Fibroblast of skin of abdomen (primary cell): ENCODE measurements at regions not wholly inside any gene's neighbourhood (a gene's known extent, or its start where the extent isn't known, plus 50 kb on each side); places are given as distances from the start of the nearest gene placed in this dataset.
"Not testable (repeated sequence)": the region's sequence is repeated elsewhere in the genome, so short reads cannot be mapped to it uniquely, and the experiment has no call there.

Experiments
- DNase-seq: peaks from one replicate; pipeline ENCODE4 v3.0.0-alpha.2; 2013

DNA sequence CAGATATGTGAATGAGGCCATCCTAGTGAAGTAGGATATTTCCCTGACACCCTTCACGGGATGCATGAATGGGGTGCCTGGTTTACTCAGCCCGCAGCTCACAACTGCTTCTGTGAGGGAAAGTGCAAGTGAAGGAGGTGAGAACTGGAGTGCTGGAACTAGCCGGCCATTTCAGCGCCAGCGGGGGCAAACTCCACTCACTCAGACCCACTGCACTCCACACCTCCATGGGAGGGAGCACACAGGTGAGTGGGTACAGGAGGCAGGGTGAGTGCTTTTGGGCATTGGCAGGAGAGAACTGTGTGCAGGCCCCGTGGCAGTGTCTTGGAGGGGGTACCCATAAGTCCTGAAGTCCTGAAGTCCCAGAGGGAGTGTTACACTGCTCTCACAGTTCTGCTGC is 1008.4 kb downstream of the SLC6A15 start:
- DNase-seq: no peak

DNA sequence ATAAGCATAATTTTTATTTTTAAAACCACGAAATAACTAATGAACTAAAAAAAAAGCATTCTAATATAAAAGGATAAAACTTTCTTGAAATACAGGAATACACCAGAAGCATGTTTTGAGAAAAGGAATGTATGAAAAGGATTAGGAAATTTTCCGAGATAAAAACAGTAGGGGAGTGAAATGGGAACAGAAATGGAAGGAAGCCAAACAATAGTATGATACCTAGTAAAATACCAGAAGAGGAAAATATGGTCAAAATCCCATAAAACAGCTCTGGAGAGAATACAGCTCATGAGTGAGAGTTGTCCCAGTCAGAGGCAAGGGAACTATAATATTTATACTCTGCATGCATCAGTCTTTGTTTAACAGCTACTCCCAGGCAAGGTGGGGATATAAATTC is 1016.2 kb downstream of the SLC6A15 start:
- DNase-seq: no peak

DNA sequence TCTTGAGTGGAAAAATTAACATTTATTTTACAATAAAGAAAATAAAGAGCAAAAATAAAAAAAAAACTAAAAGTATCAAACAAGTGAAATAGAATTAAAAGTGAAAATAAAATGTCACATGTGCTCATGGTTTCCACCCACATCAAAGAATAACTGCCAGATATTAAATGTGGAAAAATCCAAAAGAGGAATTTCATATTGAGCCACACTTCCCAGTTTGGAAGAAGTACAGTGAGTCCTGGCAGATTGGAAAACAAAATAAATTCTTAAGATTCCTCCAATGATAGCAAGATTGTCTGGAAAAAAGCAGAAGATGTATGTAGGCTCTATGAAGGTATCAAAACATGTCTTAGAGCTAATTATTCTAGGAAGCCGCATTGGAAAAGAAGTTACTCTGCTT is 1019.5 kb downstream of the SLC6A15 start:
- no peak for DNase-seq

DNA sequence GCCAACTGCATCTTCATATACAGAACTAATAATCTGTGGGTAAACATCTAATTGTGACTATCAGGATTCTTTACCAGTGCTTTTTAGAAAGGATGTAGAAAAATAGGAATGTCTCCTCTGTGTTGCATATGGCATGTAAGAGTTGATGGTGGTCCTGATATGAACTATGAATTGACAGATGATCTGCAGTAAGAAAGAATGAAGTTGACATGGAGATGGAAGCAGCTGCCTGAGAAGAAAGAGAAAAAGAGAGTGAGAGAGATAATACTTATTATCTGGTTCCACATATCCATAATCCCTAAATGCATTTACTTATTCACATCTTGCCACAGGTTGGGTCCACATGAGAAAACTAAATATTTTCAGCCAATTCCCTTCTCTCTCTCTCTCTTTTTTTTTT is 1022.9 kb downstream of the SLC6A15 start:
- DNase-seq: no peak

DNA sequence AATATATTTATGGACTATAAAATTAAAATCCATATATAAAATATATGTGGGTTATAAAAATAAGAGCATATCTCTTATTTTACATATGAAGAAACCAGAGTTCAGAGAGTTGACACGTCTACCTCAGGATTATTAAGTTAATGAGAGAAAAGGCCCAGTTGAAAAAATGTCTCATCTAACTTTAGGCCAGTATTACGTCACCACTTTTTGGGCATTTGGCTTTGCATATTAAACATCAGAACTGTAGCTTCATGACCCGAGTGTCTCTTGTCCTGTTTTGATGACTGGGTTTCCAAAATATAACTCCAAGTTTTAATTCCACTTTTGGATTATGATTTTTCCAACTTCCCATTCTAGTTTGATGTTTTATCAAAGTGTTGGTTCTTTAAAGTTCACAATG is 1026.1 kb downstream of the SLC6A15 start:
- no peak for DNase-seq

DNA sequence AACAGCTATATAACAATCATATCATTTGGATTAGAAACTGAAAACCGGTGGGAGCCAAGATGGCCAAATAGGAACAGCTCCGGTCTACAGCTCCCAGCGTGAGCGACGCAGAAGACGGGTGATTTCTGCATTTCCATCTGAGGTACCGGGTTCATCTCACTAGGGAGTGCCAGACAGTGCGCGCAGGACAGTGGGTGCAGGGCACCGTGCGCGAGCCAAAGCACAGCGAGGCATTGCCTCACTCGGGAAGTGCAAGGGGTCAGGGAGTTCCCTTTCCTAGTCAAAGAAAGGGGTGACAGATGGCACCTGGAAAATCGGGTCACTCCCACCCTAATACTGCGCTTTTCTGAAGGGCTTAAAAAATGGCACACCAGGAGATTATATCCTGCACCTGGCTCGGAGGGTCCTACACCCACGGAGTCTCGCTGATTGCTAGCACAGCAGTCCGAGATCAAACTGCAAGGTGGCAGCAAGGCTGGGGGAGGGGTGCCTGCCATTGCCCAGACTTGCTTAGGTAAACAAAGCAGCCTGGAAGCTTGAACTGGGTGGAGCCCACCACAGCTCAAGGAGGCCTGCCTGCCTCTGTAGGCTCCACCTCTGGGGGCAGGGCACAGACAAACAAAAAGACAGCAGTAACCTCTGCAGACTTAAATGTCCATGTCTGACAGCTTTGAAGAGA is 1041.5 kb downstream of the SLC6A15 start:
- not testable (repeated sequence) for DNase-seq

DNA sequence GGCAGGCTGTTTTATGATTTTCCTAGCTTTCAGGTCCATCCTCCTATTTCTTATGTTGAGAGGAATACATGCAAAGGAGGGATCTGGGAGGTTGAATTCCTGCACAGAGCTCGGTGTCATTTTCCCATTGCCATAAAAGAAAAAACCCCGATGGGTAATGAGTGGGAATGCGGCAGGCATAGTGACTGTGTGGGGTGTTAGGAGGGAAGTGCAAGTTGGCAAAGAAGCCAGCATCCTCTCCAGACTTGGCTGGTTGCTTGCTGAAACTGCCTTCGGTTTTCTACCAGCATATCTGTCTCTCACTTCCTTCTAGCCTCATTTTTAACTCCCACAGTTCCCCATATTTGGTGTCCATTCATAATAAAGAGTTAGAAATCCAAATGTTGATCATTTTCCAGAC is 1046.1 kb downstream of the SLC6A15 start:
- DNase-seq: no peak

DNA sequence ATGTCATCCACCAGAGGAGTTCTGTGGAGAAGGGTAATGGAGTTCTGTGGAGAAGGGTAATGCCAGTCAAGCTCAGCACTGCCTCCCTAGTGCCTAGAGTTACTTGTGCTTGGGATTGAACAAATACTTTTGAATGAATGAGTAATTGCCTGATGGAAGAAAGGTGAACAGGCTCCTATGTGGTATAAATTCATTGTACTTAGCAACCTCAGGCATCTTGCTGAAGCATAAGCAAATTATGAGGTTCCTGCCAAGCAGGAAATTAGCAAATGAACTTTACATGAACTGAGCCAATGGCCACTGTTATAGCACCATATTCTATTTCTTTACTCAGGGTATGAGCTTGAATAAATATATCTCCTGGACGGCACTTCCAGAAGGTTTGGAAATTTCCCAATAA is 1047.2 kb downstream of the SLC6A15 start:
- DNase-seq: peak; percentile 11

DNA sequence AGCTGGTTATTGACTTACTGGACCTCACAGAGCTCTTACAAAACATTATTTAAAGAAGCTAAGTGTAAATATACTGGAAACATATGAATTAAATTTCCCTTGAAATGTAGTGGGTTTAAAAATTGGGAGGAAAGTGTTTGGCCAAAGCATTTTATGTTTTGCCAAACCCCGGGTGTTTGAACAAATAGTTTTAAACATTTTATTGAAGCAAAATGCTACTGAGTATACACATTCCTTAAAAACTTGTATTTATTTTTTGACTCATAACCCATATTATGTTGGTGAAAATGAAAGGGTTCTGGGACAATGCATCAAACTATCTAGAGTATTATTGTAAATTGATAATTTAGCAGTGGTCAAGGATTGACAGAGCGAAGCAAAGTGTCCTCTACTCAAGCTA is 1048.5 kb downstream of the SLC6A15 start:
- no peak for DNase-seq

DNA sequence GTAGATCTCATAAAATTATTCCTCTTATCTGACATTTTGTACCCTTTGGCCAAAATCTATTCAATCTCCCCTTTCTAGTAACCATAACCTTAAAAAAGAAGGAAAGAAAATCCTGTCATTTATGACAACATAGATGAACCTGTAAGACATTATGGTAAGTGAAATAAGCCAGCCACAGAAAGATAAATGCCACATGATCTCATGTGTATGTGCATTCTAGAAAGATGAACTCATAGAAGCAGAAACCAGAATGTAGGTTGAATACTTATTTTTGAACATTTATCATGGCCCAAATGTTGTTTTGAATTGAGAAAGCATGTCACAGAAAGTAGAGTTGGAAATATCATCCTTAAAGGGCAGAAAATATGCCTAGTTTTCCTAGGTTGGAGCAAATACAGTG is 1053.6 kb downstream of the SLC6A15 start:
- peak; percentile 57 for DNase-seq

DNA sequence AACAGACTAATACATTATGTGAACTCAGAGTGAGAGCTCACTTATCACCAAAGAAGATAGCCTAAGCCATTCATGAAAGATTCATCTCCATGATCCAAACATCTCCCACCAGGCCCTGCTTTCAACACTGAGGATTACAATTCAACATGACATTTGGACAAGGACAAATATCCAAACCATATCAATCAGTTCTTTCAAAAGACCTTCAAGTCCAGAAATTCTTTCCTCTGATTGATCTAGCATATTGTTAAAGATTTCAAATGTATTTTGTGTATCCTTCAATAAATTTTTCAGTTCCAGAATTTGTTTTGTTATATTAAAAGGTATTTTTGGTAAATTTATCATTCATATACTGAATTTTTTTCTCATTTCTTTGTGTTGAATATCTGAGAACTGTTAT is 1055.8 kb downstream of the SLC6A15 start:
- DNase-seq: no peak

DNA sequence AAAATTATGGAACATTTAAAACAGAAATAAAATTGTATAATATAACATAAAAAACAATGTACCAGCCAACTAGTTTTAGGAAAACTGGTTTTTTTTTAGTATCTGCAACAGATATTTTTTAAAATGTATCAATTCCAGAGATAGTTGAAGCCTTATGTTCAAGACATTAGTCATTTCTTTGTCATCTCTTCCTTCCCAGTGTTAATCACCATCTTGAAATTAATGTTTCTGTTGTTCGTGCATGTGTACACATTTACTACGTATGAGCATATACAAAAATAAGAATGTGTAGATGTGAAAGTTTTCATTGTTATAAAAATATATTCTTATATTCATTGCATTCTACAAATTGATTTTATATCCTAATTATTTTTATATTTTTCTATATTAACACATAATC is 1062.1 kb downstream of the SLC6A15 start:
- DNase-seq: peak; percentile 13

DNA sequence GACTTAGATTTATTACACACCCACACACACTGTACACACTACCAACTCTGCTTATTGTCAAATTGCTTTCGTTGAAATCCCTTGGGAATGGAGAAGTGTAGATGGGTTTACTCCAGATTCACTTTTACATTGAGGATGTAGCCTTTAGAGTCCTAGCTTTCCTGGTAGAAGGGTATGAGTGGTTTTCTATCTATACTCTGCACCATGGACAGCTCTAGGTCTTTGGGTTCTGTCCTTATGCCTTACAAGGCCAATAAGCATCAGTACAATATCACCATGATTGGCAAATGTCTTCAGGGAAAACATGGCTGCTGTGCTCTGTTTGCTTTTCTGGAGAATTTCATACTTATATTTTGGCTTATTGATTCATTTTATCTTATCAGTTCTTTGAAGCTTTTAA is 1063.9 kb downstream of the SLC6A15 start:
- DNase-seq: no peak

DNA sequence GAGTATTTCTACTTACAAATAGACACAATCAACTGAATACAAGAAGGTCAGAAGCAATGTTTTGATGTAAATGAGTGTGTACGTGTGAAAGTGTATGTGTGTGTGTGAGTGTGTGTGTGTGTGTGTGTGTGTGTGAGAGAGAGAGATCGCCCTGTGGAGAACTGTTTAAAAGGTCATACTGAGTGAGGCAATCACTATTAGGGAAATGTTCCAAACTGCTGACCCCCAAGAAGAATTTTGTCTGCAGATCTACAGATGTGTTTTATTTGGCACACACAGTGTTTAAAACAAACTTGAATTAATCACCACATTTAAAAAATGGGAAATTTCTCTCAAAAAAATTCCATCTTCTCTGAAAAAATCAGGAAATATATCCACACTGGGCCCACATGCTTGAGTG is 1069.1 kb downstream of the SLC6A15 start:
- DNase-seq: peak; percentile 69

DNA sequence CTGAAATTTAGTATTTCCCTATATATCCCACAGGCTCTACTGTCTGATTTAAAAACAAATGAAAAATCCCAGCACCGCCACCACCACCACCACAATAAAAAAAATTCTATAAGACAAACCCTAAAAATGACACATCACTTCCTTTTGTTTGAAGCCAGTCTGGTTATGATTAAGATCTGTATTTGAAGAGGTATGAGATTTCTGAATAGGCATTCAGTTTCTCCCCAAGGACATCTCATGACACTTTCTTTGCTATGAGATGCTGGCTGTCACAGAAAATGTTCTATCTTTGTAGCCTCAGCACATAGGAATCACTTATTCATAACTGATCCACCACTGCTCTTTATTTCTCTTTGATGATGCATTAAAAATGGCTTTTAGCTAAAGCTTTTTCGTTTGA is 1071.0 kb downstream of the SLC6A15 start:
- DNase-seq: peak; percentile 80

DNA sequence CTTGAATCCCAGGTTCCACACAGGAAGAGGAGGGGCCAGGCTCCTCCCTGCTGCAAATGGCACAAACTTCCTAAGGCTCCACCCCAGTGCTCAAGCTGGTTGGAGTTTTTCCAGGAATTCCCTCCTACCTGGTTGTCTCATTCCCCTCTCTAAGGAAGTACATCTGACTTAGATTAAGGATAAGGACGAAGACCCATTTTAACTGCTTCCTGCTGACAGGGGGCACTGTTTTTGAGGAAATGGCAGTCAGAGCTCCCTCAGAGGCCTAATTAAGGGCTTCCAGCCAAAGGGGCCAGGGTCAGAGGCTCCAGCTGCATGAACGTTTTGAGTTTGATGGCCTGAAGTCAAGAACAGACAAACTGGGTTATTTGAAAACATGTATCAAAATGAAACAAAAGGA is 1084.7 kb downstream of the SLC6A15 start:
- no peak for DNase-seq

DNA sequence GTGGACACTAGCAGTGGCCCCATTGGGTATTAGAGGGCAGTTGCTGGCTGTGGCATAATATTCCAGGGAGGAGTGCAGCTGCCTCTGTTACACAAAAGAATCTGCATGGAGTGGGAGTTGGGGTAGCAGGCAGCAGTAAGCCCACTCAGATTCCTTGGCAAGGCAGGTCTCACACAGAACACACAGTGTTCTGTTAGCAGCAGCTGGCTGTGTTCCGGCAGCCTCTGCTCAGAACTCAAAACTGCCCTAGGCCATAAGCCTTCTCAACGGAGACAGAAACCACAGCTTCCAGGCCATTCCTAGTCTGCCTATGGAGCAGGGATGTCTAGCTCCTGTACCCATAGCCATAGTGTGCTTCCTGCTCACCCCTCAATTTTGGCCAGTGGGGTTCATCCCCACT is 1085.4 kb downstream of the SLC6A15 start:
- no peak for DNase-seq

DNA sequence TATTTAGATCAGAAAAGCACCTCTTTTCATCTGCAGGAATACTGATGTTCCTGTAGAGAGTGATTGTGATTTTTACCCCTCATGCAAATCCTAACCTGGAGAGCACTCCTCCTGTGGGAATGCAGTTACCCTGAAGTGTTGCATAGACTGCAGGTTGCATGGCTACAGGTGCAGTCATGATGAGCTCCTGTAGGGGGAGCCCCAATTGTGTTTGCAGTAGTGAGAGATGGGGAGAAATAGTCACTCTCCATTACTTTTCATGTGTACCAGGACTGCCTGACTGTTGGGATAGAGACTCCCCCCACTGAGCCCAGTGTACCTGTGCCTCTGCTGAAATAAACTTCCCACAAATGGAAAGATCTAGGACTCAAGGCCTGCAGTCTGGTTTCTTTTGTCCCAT is 1086.5 kb downstream of the SLC6A15 start:
- DNase-seq: no peak

DNA sequence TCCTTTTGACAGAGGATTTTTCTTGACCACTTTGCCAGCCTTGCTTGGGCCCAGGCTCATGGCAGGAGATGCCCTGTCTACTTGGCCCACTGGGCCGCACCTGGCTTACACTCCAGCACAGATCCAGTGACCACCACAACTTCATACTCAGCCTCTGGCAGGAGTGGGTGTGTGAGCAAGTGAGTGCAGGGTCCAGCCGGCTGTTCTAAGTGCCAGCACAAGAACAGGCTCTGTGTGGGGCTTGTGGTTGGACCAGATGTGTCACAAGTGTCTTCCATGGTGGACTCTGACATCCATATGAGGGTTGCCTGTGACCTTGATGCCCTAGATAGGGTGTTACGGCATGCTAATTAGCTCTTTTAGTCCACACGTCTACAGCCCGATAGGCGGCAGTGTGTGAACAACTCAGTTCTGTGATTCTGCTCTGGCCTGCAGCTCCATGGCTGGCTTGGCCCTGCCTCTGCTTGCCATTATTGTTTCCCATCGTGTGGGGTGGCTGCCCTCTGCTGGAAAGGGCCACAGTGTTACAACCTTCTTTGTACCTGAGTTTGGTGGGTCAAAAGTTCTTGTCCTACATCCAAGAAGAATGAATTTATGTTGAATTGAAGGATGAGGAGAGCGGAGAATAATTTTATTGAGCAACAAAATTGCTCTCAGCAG is 1089.1 kb downstream of the SLC6A15 start:
- no peak for DNase-seq

DNA sequence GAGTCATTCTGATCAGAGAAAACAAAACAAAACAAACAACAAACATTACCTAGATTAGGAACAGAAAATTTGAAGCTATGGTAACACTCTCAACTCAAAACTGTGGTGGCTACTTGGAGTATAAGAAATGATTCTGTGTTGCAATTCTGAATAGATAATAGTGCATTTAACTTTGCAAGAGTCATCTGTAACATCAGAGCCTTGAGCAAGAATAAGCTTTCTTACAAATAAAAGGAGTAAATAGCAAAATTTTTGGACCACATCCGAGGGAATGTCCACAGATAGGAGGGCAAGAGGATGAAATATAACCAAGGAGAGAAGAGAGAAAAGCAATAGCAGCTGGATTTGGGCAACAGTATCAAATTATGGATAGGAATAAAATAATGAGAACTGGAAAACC is 1090.6 kb downstream of the SLC6A15 start:
- no peak for DNase-seq

DNA sequence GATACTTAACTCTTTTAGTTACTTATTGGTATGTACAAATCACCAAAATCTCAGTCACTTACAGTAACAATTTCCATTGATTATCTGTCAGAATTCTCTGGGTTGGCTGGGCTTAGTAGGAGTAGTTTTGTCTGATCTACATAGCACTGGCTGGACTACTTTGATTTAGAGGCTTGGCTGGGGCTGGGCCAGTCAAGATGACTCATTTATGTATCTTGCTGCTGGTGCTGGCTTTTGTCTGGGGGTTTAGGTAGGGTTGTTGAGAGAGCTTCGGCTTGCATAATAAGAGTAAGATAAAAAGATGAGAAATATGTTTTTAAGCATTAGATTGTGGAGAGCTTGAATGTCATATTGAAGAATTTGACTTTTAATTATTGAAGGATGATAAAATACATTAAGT is 1093.7 kb downstream of the SLC6A15 start:
- DNase-seq: peak; percentile 87

DNA sequence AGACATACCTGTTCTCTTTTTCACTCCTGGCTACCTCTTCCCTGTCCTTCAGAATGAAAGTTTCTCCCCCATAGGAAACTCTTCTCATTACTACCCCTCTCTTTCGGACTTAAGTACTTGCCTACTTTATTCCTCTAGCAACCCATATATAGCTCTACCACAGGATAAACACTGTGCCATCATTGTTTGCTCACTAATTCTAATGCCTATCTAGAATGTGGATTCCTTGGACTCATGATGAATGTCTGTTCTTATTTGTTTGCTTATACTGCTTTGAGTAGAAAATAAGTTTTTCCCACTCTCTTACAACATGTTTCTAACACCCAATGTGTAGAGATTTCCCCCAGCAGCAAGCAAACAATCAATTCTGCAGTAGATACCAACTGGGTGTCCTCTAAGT is 1094.9 kb downstream of the SLC6A15 start:
- DNase-seq: no peak

DNA sequence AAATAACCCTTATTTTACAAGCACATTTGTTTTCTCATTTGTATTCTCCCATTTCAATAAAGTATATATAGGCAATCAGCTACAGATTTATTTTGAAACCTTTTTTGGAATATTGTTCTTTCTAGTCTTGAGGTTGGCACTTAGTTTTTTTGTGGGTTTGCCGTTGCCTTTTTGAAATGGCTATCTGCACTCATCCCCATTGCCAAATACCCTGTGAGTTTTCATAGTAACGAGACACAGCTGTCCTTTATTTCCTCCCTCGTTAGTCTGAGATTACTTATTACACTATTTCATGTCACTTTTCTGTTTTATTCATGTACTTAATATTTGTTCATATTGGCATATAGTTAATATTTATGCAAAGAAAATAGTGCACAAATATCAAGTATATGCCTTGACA is 1104.0 kb downstream of the SLC6A15 start:
- no peak for DNase-seq

DNA sequence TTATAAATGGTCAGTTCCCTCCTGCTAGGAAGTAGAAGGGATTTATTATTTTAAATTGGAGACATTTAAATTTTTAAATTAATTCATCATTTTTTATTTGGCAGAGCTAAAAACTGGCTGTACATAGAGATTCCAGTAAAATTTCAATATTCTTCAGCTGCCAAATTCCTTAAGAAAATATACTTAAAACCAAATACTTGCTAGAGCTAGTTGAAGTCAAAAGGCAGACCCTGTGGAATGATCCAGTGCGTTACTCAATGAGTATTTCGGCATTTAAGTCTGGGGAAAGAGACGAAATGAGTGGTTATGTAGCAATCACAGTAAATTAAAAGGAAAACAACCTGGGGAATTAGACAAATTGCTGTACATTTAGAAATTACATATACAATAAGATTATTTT is 1104.7 kb downstream of the SLC6A15 start:
- DNase-seq: no peak

DNA sequence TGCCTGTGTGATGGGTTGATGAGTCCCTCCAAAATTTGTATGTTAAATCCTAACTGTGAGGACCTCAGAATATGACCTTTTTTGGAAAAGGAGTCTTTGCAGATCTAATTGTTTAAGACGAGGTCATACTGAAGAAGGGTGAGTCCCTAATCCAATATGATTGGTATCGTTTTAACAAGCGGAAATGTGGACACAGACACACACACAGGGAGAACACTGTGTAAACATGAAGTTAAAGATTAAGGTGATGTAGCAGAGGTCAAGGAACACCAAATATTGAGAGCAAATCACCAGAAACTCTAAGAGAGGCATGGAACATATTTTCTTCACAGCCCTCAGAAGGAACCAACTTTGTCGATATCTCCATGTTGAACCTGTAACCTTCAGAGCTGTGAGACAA is 1106.7 kb downstream of the SLC6A15 start:
- no peak for DNase-seq
